ENCODE measurements at regions not wholly inside any gene's neighbourhood (a gene's known extent, or its start where the extent isn't known, plus 50 kb on each side); places are given as distances from the start of the nearest gene placed in this dataset.

GRCh38 chr7:54249686-54250085 is 292.5 kb upstream of the VSTM2A start:
- ATAC-seq (ENCODE audit: low read depth) (no peak), DNase-seq (no peak)
- no peak overlapping the region for H3K14ac ChIP-seq (replicated peaks; ENCODE audit: low read depth, low read length)
- peaks cover 5% of the 10 kb centered on the region for H3K9me3 ChIP-seq (ENCODE audit: control insufficient read depth, insufficient read depth, low read length)
- H3K9me1 ChIP-seq (ENCODE audit: insufficient read depth, low read length): no peaks in the 10 kb centered on the region
- no TSS peak for BruUV-seq (replicated peaks)
- no peak overlapping the region for H2BK15ac ChIP-seq (ENCODE audit: low read depth, low read length)
- H3K4me3 ChIP-seq (ENCODE audit: insufficient read depth, low read depth, low read length): no peak overlapping the region
- H3K23ac ChIP-seq (ENCODE audit: low read depth, low read length): no peak overlapping the region
- dilution Hi-C loops (cut with HindIII; ENCODE audit: low sequenced_read_pairs, unreplicated experiment): no loop called here
- H3K9ac ChIP-seq (ENCODE audit: low read depth, low read length): no peak overlapping the region
- no peaks in the 10 kb centered on the region for H3K4me1 ChIP-seq (ENCODE audit: control insufficient read depth, insufficient read depth, low read length)
- in situ Hi-C loops (cut with MboI; ENCODE audit: low sequenced_read_pairs): no loop called here
- H2BK5ac ChIP-seq (ENCODE audit: low read depth, low read length, poor library complexity, severe bottlenecking): no peak overlapping the region
- ChIA-PET POLR2A (ENCODE audit: unreplicated experiment) (no interaction called here), CTCF (no interaction called here)
- H3K27ac ChIP-seq (ENCODE audit: insufficient read depth, low read length): no peak overlapping the region
- H4K5ac ChIP-seq (ENCODE audit: low read depth, low read length): no peak overlapping the region
- H3K4ac ChIP-seq (ENCODE audit: low read depth, low read length): no peak overlapping the region
- no peaks in the 10 kb centered on the region for H4K20me1 ChIP-seq (ENCODE audit: insufficient read depth, low read length)
- H3K27me3 ChIP-seq (ENCODE audit: control insufficient read depth, insufficient read depth, low read length): no peaks in the 10 kb centered on the region
- H3K4me2 ChIP-seq (ENCODE audit: low read depth, low read length): no peak overlapping the region
- H4K91ac ChIP-seq (ENCODE audit: insufficient read depth, low read depth, low read length): no peak overlapping the region
- no peak overlapping the region for H2BK20ac ChIP-seq (ENCODE audit: low read depth, low read length)
- no peaks in the 10 kb centered on the region for H3K79me1 ChIP-seq (ENCODE audit: low read depth in 1 of 2, low read length in 2 of 2)
- H3K56ac ChIP-seq (ENCODE audit: extremely low read depth, insufficient read depth, low read length): no peak overlapping the region
- no peak overlapping the region for H2AK5ac ChIP-seq (ENCODE audit: low read depth, low read length)
- TF ChIP-seq MAFK (IDR thresholded peaks at IDR 0.05; ENCODE audit: low read depth, low read length) (no peak), USF2 (IDR thresholded peaks at IDR 0.05; ENCODE audit: low read depth, low read length) (no peak), FOS (IDR thresholded peaks at IDR 0.05; ENCODE audit: low read depth, low read length) (no peak), BHLHE40 (IDR thresholded peaks at IDR 0.05; ENCODE audit: low read depth, low read length) (no peak), CEBPB (IDR thresholded peaks at IDR 0.05; ENCODE audit: low read depth, low read length) (no peak), CHD1 (IDR thresholded peaks at IDR 0.05; ENCODE audit: low read depth, low read length) (no peak)
- H2BK120ac ChIP-seq (ENCODE audit: low read depth, low read length): no peak overlapping the region
- no peak overlapping the region for H2AK9ac ChIP-seq (replicated peaks; ENCODE audit: low read depth, low read length, poor library complexity)
- H3K18ac ChIP-seq (ENCODE audit: low read depth, low read length): no peak overlapping the region
- intact Hi-C loops (cut with micrococcal nuclease): loop anchor here (10.0 kb wide), 1 partner anchor 85 kb away; no protein-coding TSS in a partner anchor
- no CpG with 5 or more reads among the region's 3 CpGs for WGBS, 2 experiments (ENCODE audit: extremely low coverage in 2 of 2, insufficient read length in 1 of 2)
- H4K8ac ChIP-seq (ENCODE audit: low read depth in 2 of 2, low read length in 2 of 2): no peak overlapping the region
- H3K36me3 ChIP-seq (ENCODE audit: control insufficient read depth, insufficient read depth, low read length): no peaks in the 10 kb centered on the region
- H2AFZ ChIP-seq (replicated peaks; ENCODE audit: low read length, poor library complexity): no peak overlapping the region
